ENCODE measurements at regions not wholly inside any gene's neighbourhood (a gene's known extent, or its start where the extent isn't known, plus 50 kb on each side); places are given as distances from the start of the nearest gene placed in this dataset.

GRCh38 chr20:57927376-57927775, 217.6 kb upstream of the PMEPA1 start:
- 88 to 95% methylated on average over 1 of the region's 1 CpG for WGBS, 2 donors
- ATAC-seq (ENCODE audit: insufficient read depth, low FRiP score) (no peak), DNase-seq (no peak)

GRCh38 chr20:57922706-57923105, 212.9 kb upstream of the PMEPA1 start:
- no peak for DNase-seq
- Histone ChIP-seq H3K4me3 (no peak overlapping the region), H3K27me3 (ENCODE audit: control insufficient read depth in 3 of 3, insufficient read depth in 3 of 3, low read length in 2 of 3) (no peaks in the 10 kb centered on the region), H3K4me1 (ENCODE audit: control insufficient read depth in 5 of 5, insufficient read depth in 5 of 5, low read length in 5 of 5) (no peaks in the 10 kb centered on the region), H3K9ac (ENCODE audit: insufficient read depth in 1 of 2, low read length in 2 of 2) (no peak overlapping the region), H3K36me3 (ENCODE audit: control insufficient read depth in 4 of 4, insufficient read depth in 4 of 4, low read length in 4 of 4) (no peaks in the 10 kb centered on the region), H3K27ac (ENCODE audit: low read depth in 1 of 2, low read length in 1 of 2) (no peak overlapping the region), H3K9me3 (ENCODE audit: control insufficient read depth in 4 of 4, insufficient read depth in 3 of 4, low read length in 3 of 4) (peaks cover 0 to 4% (median 3%) of the 10 kb centered on the region in 4 donors)
- 61 to 62% methylated on average over 10 of the region's 10 CpGs for WGBS, 2 donors
- no peak for ATAC-seq (ENCODE audit: insufficient read depth, low FRiP score)
- no peak for TF ChIP-seq CTCF (IDR thresholded peaks at IDR 0.05; ENCODE audit: control extremely low read depth, extremely low read depth)

More at GRCh38 chr20:57927376-57927775, 217.6 kb upstream of the PMEPA1 start:
- H3K27me3 ChIP-seq (ENCODE audit: control insufficient read depth in 3 of 3, insufficient read depth in 3 of 3, low read length in 2 of 3): no peaks in the 10 kb centered on the region
- no peak overlapping the region for H3K4me3 ChIP-seq
- no peak overlapping the region for H3K9ac ChIP-seq (ENCODE audit: insufficient read depth in 1 of 2, low read length in 2 of 2)
- H3K4me1 ChIP-seq (ENCODE audit: control insufficient read depth in 5 of 5, insufficient read depth in 5 of 5, low read length in 5 of 5): peaks cover 0 to 14% (median 0%) of the 10 kb centered on the region in 5 donors
- no peak for TF ChIP-seq CTCF (IDR thresholded peaks at IDR 0.05; ENCODE audit: control extremely low read depth, extremely low read depth)
- peaks cover 0 to 7% (median 3%) of the 10 kb centered on the region in 4 donors for H3K9me3 ChIP-seq (ENCODE audit: control insufficient read depth in 4 of 4, insufficient read depth in 3 of 4, low read length in 3 of 4)
- no peak overlapping the region for H3K27ac ChIP-seq (ENCODE audit: low read depth in 1 of 2, low read length in 1 of 2)
- H3K36me3 ChIP-seq (ENCODE audit: control insufficient read depth in 4 of 4, insufficient read depth in 4 of 4, low read length in 4 of 4): no peaks in the 10 kb centered on the region

GRCh38 chr20:57922083-57922482, 212.3 kb upstream of the PMEPA1 start:
- Histone ChIP-seq H3K27me3 (ENCODE audit: control insufficient read depth in 3 of 3, insufficient read depth in 3 of 3, low read length in 2 of 3) (no peaks in the 10 kb centered on the region), H3K4me1 (ENCODE audit: control insufficient read depth in 5 of 5, insufficient read depth in 5 of 5, low read length in 5 of 5) (no peaks in the 10 kb centered on the region), H3K9ac (ENCODE audit: insufficient read depth in 1 of 2, low read length in 2 of 2) (no peak overlapping the region), H3K27ac (ENCODE audit: low read depth in 1 of 2, low read length in 1 of 2) (no peak overlapping the region), H3K36me3 (ENCODE audit: control insufficient read depth in 4 of 4, insufficient read depth in 4 of 4, low read length in 4 of 4) (no peaks in the 10 kb centered on the region), H3K9me3 (ENCODE audit: control insufficient read depth in 4 of 4, insufficient read depth in 3 of 4, low read length in 3 of 4) (peaks cover 0 to 4% (median 3%) of the 10 kb centered on the region in 4 donors), H3K4me3 (no peak overlapping the region)
- DNase-seq (no peak), ATAC-seq (ENCODE audit: insufficient read depth, low FRiP score) (no peak)
- 44 to 73% methylated on average over 4 of the region's 4 CpGs for WGBS, 2 donors
- no peak for TF ChIP-seq CTCF (IDR thresholded peaks at IDR 0.05; ENCODE audit: control extremely low read depth, extremely low read depth)

GRCh38 chr20:57921676-57922075, 211.9 kb upstream of the PMEPA1 start:
- 70 to 74% methylated on average over 8 of the region's 8 CpGs for WGBS, 2 donors
- Histone ChIP-seq H3K27ac (ENCODE audit: low read depth in 1 of 2, low read length in 1 of 2) (no peak overlapping the region), H3K9ac (ENCODE audit: insufficient read depth in 1 of 2, low read length in 2 of 2) (no peak overlapping the region), H3K36me3 (ENCODE audit: control insufficient read depth in 4 of 4, insufficient read depth in 4 of 4, low read length in 4 of 4) (no peaks in the 10 kb centered on the region), H3K9me3 (ENCODE audit: control insufficient read depth in 4 of 4, insufficient read depth in 3 of 4, low read length in 3 of 4) (peaks cover 0 to 4% (median 2%) of the 10 kb centered on the region in 4 donors), H3K4me3 (no peak overlapping the region), H3K4me1 (ENCODE audit: control insufficient read depth in 5 of 5, insufficient read depth in 5 of 5, low read length in 5 of 5) (no peaks in the 10 kb centered on the region), H3K27me3 (ENCODE audit: control insufficient read depth in 3 of 3, insufficient read depth in 3 of 3, low read length in 2 of 3) (no peaks in the 10 kb centered on the region)
- DNase-seq (no peak), ATAC-seq (ENCODE audit: insufficient read depth, low FRiP score) (no peak)
- TF ChIP-seq CTCF (IDR thresholded peaks at IDR 0.05; ENCODE audit: control extremely low read depth, extremely low read depth): no peak

Data from lung (tissue), 11 donors.